ENCODE measurements at regions not wholly inside any gene's neighbourhood (a gene's known extent, or its start where the extent isn't known, plus 50 kb on each side); places are given as distances from the start of the nearest gene placed in this dataset.
"Not testable (repeated sequence)": the region's sequence is repeated elsewhere in the genome, so short reads cannot be mapped to it uniquely, and the experiment has no call there.

DNA sequence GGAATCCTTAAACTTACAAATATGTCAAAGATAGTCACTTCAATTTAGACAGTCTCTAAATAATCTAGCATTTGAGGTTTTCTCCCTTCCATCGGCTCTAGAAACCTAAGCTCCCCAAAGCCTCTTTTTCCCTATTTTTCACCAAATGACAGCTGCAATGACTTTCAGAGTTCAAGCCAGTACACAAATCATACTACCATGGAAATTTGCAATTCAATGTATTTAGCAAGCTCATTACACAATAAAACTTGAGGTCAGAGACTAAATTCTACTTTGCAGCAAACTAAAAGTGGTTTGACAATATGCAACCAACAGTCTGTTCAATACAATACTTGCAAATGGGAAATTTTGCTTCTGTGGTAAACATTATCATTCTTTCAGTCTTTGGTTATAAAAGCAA is 80.3 kb downstream of the SKIDA1 start:
- Histone ChIP-seq H3K4me1 (no peaks in the 10 kb centered on the region), H3K27ac (no peak overlapping the region), H3K36me3 (no peaks in the 10 kb centered on the region), H3K4me3 (no peak overlapping the region), H3K27me3 (no peaks in the 10 kb centered on the region), H3K9me3 (peaks cover 0 to 11% of the 10 kb centered on the region in 2 donors)
- no peak for TF ChIP-seq CTCF (IDR thresholded peaks at IDR 0.05)
- no peak for DNase-seq (ENCODE audit: low spot score)

GRCh38 chr10:21441625-21442024 is 83.9 kb downstream of the SKIDA1 start:
- no peak for DNase-seq (ENCODE audit: low spot score)
- no peak overlapping the region for H3K27ac ChIP-seq
- H3K4me1 ChIP-seq = no peaks in the 10 kb centered on the region
- H3K9me3 ChIP-seq = no peaks in the 10 kb centered on the region
- TF ChIP-seq CTCF (IDR thresholded peaks at IDR 0.05) = no peak
- no peaks in the 10 kb centered on the region for H3K27me3 ChIP-seq
- H3K4me3 ChIP-seq = no peak overlapping the region
- H3K36me3 ChIP-seq = no peaks in the 10 kb centered on the region

- not testable (repeated sequence) for H3K27me3 ChIP-seq; H3K9me3 ChIP-seq; H3K4me1 ChIP-seq; H3K36me3 ChIP-seq; DNase-seq (ENCODE audit: low spot score); H3K27ac ChIP-seq; H3K4me3 ChIP-seq
These were observed 86.6 kb downstream of the SKIDA1 start for GRCh38 chr10:21438914-21439313.

DNA sequence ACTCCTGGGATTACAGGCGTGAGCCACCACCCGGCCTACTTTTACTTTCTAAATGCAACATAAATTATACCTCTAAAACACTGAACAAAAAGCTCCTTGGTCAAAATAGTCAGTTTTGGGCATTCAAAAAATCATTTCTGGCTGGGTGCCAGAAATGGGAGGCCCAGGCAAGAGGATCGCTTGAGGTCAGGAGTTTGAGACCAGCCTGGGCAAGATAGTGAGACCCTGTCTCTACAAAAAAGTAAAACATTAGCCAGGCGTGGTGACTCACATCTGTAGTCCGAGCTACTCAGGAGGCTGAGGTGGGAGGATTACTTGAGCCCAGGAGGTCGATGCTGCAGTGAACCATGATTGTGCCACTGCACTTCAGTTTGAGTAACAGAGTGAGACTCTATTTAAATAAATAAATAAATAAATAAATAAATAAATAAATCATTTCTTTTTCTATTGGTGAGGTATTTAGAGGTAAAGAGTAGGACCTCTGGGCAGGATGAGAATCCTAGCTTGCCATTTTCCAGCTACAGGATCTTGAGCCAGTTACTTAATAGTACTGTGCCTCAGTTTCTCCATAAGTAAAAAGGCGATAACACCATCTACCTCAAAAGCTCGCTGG is 87.6 kb downstream of the SKIDA1 start:
- TF ChIP-seq CTCF (IDR thresholded peaks at IDR 0.05) = no peak

GRCh38 chr10:21432266-21432665 is 93.2 kb downstream of the SKIDA1 start:
- no peak for TF ChIP-seq CTCF (IDR thresholded peaks at IDR 0.05)
- no peak for DNase-seq (ENCODE audit: low spot score)
- Histone ChIP-seq H3K9me3 (no peaks in the 10 kb centered on the region), H3K4me3 (no peak overlapping the region), H3K27ac (no peak overlapping the region), H3K4me1 (no peaks in the 10 kb centered on the region), H3K27me3 (no peaks in the 10 kb centered on the region), H3K36me3 (no peaks in the 10 kb centered on the region)

More for the DNA sequence above, 87.6 kb downstream of the SKIDA1 start:
- no peak overlapping the region for H3K4me3 ChIP-seq
- DNase-seq (ENCODE audit: low spot score) = no peak
- H3K27ac ChIP-seq = no peak overlapping the region
- no peaks in the 10 kb centered on the region for H3K36me3 ChIP-seq
- no peaks in the 10 kb centered on the region for H3K4me1 ChIP-seq
- H3K9me3 ChIP-seq = no peaks in the 10 kb centered on the region
- no peaks in the 10 kb centered on the region for H3K27me3 ChIP-seq

DNA sequence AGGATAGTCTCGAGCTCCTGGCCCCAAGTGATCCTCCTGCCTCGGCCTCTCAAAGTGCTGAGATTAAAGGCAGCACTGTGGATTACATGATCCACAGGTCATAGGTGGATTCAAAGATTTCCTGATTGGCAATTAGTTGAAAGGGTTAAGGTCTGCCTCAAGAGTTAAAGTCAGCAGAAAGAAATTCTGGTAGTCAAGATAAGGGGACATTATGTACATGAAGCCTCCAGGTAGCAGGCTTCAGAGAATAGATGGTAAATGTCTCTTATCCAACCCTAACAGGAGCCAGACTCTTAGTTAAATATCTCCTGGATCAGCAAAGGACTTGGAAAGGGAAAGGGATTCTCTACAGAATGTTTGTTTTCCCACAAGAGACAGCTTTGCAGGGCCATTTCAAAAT is 93.7 kb downstream of the SKIDA1 start:
- Histone ChIP-seq H3K9me3 (peaks cover 1 to 3% of the 10 kb centered on the region in 2 donors), H3K4me3 (no peak overlapping the region), H3K4me1 (no peaks in the 10 kb centered on the region), H3K36me3 (no peaks in the 10 kb centered on the region), H3K27ac (no peak overlapping the region), H3K27me3 (no peaks in the 10 kb centered on the region)
- no peak for TF ChIP-seq CTCF (IDR thresholded peaks at IDR 0.05)
- no peak for DNase-seq (ENCODE audit: low spot score)

All from right atrium auricular region (tissue), 2 donors.